ENCODE measurements at regions not wholly inside any gene's neighbourhood (a gene's known extent, or its start where the extent isn't known, plus 50 kb on each side); places are given as distances from the start of the nearest gene placed in this dataset.

DNA sequence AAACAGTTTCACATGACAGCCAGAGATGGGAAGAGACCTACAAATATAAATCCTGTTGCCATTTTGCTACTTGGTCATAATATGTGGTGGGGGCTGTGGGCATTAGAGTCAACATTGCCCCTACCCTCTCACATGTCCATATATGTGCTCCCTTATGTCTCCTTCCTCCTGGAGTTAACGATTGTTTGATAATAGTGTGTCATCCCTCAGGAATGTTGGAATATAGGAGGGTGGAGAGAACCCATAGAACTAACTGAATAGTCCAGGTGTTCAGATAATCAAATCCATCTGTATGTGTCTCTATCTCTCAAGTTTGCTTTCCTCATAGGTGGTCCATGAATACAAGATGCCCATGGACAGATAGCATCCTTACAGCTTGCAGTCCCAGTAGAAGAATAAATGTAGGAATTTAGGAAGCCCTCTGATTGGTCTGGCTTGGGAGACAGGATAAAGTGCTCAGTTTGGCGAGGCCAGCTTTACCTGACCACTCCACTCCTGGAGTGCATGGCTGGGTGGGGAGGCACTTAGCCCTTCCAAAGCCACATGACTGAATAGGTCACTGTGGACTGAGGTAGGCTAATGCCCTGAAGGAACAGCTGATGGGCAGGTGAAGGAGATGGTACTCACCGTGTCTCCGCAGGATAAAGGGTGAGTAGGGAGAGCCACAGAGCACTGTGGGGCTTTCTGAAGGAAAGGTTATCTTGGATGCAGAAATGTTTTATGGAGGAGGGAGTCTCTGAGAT lies 166.9 kb downstream of the CDCA7 start:
- no peak for TF ChIP-seq POLR2A (IDR thresholded peaks at IDR 0.05)
- TF ChIP-seq, protein P1, sequence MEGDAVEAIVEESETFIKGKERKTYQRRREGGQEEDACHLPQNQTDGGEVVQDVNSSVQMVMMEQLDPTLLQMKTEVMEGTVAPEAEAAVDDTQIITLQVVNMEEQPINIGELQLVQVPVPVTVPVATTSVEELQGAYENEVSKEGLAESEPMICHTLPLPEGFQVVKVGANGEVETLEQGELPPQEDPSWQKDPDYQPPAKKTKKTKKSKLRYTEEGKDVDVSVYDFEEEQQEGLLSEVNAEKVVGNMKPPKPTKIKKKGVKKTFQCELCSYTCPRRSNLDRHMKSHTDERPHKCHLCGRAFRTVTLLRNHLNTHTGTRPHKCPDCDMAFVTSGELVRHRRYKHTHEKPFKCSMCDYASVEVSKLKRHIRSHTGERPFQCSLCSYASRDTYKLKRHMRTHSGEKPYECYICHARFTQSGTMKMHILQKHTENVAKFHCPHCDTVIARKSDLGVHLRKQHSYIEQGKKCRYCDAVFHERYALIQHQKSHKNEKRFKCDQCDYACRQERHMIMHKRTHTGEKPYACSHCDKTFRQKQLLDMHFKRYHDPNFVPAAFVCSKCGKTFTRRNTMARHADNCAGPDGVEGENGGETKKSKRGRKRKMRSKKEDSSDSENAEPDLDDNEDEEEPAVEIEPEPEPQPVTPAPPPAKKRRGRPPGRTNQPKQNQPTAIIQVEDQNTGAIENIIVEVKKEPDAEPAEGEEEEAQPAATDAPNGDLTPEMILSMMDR (IDR thresholded peaks at IDR 0.05): no peak
- no peak for TF ChIP-seq POLR2AphosphoS5 (IDR thresholded peaks at IDR 0.05)

All from gastroesophageal sphincter (tissue), 3 donors.